SU-DHL-6 (cell line): ENCODE measurements at regions not wholly inside any gene's neighbourhood (a gene's known extent, or its start where the extent isn't known, plus 50 kb on each side); places are given as distances from the start of the nearest gene placed in this dataset.

ENCODE experiments used
- H2AFZ ChIP-seq: fragments of 200-600 bp; sonication (generic); 2 replicates; pipeline ENCODE4 v1.6.1; 2014; ENCODE audit warnings: low read depth, mild to moderate bottlenecking, moderate library complexity, mixed read lengths, antibody characterized with exemption, low read length; ENCODE audit not compliant: severe bottlenecking
- H3F3A ChIP-seq: fragments of 200-600 bp; shearing (Covaris generic); 2 replicates; pipeline ENCODE4 v1.6.0; 2016; ENCODE audit warnings: antibody characterized with exemption, mild to moderate bottlenecking; ENCODE audit not compliant: insufficient read depth
- H3K27ac ChIP-seq: fragments of 200-600 bp; sonication (generic); 2 replicates; pipeline ENCODE4 v1.5.1; 2016; ENCODE audit warnings: low read depth, mild to moderate bottlenecking, low read length, moderate library complexity, mixed read lengths
- H3K27me3 ChIP-seq: fragments of 200-600 bp; sonication (generic), shearing (Covaris generic); 2 replicates; pipeline ENCODE4 v1.6.0; 2014; ENCODE audit warnings: mild to moderate bottlenecking, low read length
- H3K36me3 ChIP-seq: fragments of 200-600 bp; sonication (generic); 2 replicates; pipeline ENCODE4 v1.6.1; 2014; ENCODE audit warnings: mild to moderate bottlenecking, low read length, mixed read lengths
- H3K4me2 ChIP-seq: fragments of 300-600, 200-600 bp; shearing (Covaris generic), sonication (generic); 2 replicates; pipeline ENCODE4 v1.6.0; 2014; ENCODE audit warnings: low read length, low read depth, mild to moderate bottlenecking; ENCODE audit not compliant: poor library complexity, severe bottlenecking
- H3K4me3 ChIP-seq: fragments of 200-600 bp; sonication (generic); 2 replicates; pipeline ENCODE4 v1.5.1; 2014; ENCODE audit warnings: antibody characterized with exemption, low read length, mild to moderate bottlenecking, mixed read lengths; ENCODE audit not compliant: insufficient read depth, poor library complexity, severe bottlenecking
- H3K79me2 ChIP-seq: fragments of 200-600 bp; sonication (generic); 2 replicates; pipeline ENCODE4 v1.6.1; 2014; ENCODE audit warnings: mild to moderate bottlenecking, low read length, moderate library complexity; ENCODE audit not compliant: insufficient read depth
- H3K9ac ChIP-seq: fragments of 200-600 bp; sonication (generic); 2 replicates; pipeline ENCODE4 v1.7.0; 2014; ENCODE audit warnings: mild to moderate bottlenecking, low read length
- H3K9me2 ChIP-seq: fragments of 200-600 bp; sonication (generic); replicated peaks from 2 replicates; pipeline ENCODE4 v1.6.1; 2014; ENCODE audit warnings: low read length; ENCODE audit not compliant: insufficient read depth
- H3K9me3 ChIP-seq: fragments of 200-600 bp; sonication (generic); 2 replicates; pipeline ENCODE4 v1.6.1; 2014; ENCODE audit warnings: low read length, mixed read lengths; ENCODE audit not compliant: insufficient read depth
- H4K20me1 ChIP-seq: fragments of 200-600 bp; sonication (generic); 2 replicates; pipeline ENCODE4 v1.6.1; 2014; ENCODE audit warnings: low read depth, mild to moderate bottlenecking, antibody characterized with exemption, low read length, moderate library complexity, mixed read lengths
- CTCF ChIP-seq: fragments of 200-600 bp; sonication (generic); IDR thresholded peaks from one replicate; pipeline ENCODE4 v1.5.1; 2017; ENCODE audit warnings: antibody characterized with exemption, mild to moderate bottlenecking, low read length, moderate library complexity; ENCODE audit not compliant: insufficient read depth, poor library complexity, severe bottlenecking
- EZH2phosphoT487 ChIP-seq: fragments of 200-600 bp; sonication (generic), shearing (Covaris generic); conservative IDR thresholded peaks from 2 replicates; pipeline ENCODE4 v1.6.1; 2018; ENCODE audit warnings: mild to moderate bottlenecking, antibody characterized with exemption, low read length, moderate library complexity, mixed read lengths

- Histone ChIP-seq H3K36me3 (no peaks in the 10 kb centered on the region), H3K9me2 (no peaks in the 10 kb centered on the region), H3K79me2 (no peaks in the 10 kb centered on the region), H3K4me2 (no peak overlapping the region), H3K27ac (no peak overlapping the region), H3K9me3 (no peaks in the 10 kb centered on the region), H3K27me3 (no peaks in the 10 kb centered on the region), H3K4me3 (no peak overlapping the region), H3K9ac (no peak overlapping the region), H2AFZ (no peak overlapping the region), H3F3A (no peaks in the 10 kb centered on the region), H4K20me1 (no peaks in the 10 kb centered on the region; the same call in 1 of the 2 replicates)
- TF ChIP-seq CTCF (no peak), EZH2phosphoT487 (no peak)
Observed at GRCh38 chr6:792662-793061, 99.7 kb upstream of the EXOC2 start.

- H3K9me3 ChIP-seq, result no peaks in the 10 kb centered on the region
- no peak overlapping the region for H2AFZ ChIP-seq
- no peaks in the 10 kb centered on the region for H3F3A ChIP-seq
- no peak overlapping the region for H3K9ac ChIP-seq
- no peak overlapping the region for H3K4me3 ChIP-seq
- H4K20me1 ChIP-seq, result no peaks in the 10 kb centered on the region
- no peaks in the 10 kb centered on the region for H3K27me3 ChIP-seq
- H3K9me2 ChIP-seq, result no peaks in the 10 kb centered on the region
- H3K27ac ChIP-seq, result no peak overlapping the region
- H3K79me2 ChIP-seq, result no peaks in the 10 kb centered on the region
- H3K4me2 ChIP-seq, result no peak overlapping the region
- TF ChIP-seq CTCF, result no peak
- no peak for TF ChIP-seq EZH2phosphoT487
- no peaks in the 10 kb centered on the region for H3K36me3 ChIP-seq
Observed at GRCh38 chr6:788058-788457, 95.1 kb upstream of the EXOC2 start.

DNA sequence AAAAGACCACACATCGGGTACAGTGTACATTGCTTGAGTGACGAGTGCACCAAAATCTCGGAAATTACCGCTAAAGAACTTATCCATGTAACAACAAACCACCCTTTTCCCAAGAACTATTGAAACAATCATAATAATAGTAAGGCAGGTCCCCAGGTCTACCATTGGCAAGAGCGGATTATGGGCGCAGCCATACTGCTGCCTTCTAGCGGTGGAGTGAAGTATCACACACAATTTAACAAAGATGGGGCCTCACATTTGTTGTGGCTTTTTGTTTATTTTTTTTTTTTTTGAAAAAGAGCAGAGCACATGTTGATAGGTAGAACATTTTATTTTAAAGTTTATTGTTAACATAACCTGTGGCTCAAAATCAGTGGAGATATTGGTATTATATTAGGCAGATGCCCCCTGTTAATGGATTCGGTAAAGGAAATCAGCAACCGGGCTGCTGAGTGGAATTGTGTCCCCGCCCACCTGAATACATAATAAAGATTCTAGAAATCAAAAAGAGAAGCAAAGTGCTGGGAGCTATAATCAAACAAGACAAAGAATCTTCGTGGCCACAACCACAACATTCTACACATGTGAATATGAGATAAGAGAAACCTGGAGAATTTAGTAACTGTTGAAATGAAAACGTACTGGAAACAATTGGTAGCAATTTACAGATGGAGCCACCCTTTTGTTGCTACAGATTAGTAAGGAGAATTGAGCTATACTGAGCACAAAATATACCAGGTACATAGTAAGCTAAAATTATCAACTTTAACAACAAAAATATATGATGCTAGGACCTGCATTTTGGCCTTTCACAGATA, 94.2 kb upstream of the EXOC2 start:
- no peaks in the 10 kb centered on the region for H3K79me2 ChIP-seq
- no peaks in the 10 kb centered on the region for H3K36me3 ChIP-seq
- no peaks in the 10 kb centered on the region for H4K20me1 ChIP-seq
- H3K4me3 ChIP-seq, result no peak overlapping the region
- no peak overlapping the region for H2AFZ ChIP-seq
- H3F3A ChIP-seq, result no peaks in the 10 kb centered on the region
- no peaks in the 10 kb centered on the region for H3K27me3 ChIP-seq
- H3K9ac ChIP-seq, result no peak overlapping the region
- TF ChIP-seq EZH2phosphoT487, result no peak
- peak; percentile 97 for TF ChIP-seq CTCF
- H3K27ac ChIP-seq, result no peak overlapping the region
- H3K4me2 ChIP-seq, result no peak overlapping the region
- no peaks in the 10 kb centered on the region for H3K9me2 ChIP-seq
- no peaks in the 10 kb centered on the region for H3K9me3 ChIP-seq
